HG02571 (cell line): ENCODE measurements at regions not wholly inside any gene's neighbourhood (a gene's known extent, or its start where the extent isn't known, plus 50 kb on each side); places are given as distances from the start of the nearest gene placed in this dataset.

ENCODE experiments used
- ATAC-seq: cut with Tn5 transposase; IDR thresholded peaks from one replicate; pipeline ENCODE4 v1.9.1; 2021; ENCODE audit warnings: mild to moderate bottlenecking, moderate library complexity; ENCODE audit not compliant: unreplicated experiment

DNA sequence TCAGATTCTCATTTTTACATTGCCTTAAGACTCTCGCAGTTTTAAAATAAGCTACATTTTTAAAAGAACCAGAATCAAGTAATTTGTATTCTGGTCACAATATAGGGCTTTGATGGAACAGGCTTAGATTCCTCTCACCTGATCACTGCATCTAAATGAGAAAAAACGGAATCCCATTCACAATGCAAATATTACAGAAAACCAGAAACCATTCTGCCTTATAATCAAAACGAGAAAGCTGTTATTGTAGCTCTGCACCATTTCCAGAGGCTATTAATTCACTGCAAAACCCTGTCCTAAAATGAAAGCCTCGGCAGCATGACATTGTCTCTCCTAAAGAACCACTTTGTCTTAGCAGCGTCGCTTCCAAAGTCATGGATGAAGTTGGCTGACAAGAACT lies 116.1 kb upstream of the ZNF366 start:
- ATAC-seq, result no peak

DNA sequence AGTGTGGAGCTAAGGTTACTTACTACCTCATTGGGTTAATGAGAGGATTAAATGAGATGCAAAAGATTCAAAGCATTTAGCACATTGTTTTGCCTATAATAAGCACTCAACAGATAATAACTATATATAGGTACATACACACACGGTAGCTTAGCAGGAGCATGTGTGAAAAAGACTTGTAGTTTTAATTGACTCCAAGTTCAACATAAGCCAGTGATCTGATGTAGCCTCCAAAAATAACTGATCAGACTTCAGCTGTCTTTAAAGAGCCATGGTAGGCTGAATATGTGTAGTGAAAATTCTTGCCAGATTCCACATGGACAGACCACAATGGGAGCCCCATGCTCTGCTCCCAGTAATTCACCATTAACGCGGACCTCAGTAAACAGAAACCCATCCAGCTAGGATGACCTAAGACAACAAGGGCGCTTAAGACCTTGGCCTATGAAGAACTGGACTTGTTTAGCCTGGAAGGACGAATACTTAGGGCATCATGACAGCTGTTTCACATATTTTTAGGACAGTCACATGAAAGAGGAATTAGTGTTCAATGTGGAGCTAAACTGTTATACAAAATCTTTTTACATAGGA lies 115.1 kb upstream of the ZNF366 start:
- ATAC-seq, result no peak

- no peak for ATAC-seq
Measured at GRCh38 chr5:72621576-72621975, 114.4 kb upstream of the ZNF366 start.

DNA sequence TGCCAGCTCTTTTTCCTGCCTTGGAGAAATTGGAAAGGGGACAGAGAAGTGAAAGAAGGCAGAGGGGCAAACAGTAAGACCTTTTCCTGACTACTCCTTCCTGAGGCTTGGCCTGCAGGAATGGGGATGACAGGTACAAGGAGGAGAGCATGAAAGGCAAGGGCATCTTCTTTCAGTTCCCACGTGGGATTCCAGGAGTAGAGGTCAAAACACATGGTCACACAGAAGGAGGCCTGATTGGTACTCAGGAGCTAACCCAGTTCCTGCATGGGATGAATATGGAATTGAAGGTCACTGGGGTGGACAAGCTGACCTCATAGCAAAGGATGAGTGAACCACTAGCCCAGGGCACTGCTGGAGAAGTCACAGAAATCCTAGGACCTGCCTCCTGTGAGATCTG lies 112.5 kb upstream of the ZNF366 start:
- ATAC-seq, result no peak

DNA sequence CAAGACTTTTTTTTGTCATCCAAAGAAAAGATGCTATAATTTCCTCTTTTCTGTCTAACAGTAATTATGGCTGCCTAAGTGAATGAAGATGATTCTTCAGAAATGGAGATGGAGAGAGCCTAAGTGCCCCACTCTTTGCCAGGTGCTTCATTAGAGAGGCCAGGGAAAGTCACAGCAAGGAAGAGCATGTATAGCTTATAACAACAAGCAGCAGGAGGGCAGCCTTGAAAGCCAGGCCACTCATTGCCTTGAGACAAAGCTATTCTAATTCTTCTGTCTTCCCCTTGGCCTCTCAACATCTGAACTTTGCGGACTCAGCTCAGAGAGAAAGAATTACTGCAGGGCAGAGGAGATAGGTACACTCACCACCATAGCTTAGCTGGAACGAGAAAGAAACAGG lies 112.0 kb upstream of the ZNF366 start:
- ATAC-seq, result no peak

- no peak for ATAC-seq
Measured at GRCh38 chr5:72618708-72619107, 111.5 kb upstream of the ZNF366 start.

GRCh38 chr5:72615061-72615460 lies 107.9 kb upstream of the ZNF366 start:
- ATAC-seq, result no peak

- no peak for ATAC-seq
Measured at GRCh38 chr5:72613515-72613914, 106.3 kb upstream of the ZNF366 start.

DNA sequence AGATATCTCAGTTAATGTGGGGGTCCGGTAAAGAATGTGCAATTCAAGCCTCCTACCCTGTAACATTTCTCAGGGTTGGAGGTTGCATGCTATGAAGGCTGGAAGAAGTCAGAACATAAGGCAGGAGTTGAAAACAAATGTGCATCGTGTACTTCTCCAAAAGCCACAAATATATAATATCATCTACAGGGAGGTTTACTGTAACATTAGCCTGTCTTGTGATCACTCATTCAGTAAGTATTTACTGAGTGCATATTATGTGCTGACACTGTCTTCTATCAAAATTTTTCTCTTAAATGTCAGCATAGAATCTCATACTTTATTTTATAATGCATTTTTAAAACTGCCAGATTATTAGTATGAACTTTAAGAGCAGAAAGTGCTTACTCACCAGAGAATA lies 105.6 kb upstream of the ZNF366 start:
- ATAC-seq, result no peak

DNA sequence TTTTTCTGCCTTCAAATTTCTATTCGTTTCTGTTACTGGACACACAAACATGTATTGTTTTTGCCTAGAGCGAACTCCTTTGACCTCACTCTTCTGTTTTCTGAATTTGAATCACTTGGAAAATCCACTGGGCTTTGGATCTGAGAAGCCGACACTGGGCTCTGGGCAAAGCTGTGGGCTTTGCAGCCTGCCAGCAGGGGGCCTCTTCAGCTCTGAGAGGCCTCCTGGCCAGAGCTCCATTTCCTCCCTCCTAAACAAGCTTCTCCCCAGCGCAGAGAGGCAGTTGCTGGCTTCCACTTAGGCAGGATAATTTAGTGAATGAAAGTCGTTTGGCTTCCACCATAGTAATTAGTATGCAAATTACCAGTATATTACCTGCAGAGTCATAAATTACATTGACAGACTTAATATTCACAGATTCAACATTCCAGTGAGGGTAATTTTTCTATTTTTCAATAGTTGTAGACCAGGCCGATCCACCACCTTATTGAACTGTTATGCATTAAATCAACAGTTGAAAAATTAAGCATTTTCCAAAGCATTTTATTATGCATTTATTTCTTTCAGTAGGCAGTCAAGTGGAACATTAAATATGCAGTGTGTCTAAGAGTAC lies 104.0 kb upstream of the ZNF366 start:
- peak; percentile 62 for ATAC-seq

DNA sequence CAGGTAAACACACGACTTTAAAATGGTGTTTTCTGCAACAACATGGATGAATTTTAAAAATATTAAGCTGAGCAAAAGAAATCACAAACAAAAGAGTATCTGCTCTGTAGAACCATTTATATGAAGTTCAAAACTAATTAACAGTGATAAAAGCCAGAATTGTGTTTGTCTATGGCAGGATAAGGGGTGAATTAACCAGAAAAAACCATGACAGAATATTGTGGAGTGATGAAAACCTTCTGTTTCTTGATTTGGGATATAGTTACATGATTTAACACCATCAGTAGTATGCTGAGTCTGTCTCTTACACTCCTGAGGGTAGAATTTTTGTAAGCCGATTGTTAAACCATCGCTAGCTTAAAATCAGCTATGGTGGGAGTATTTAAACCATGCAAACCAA lies 101.7 kb upstream of the ZNF366 start:
- ATAC-seq, result no peak

DNA sequence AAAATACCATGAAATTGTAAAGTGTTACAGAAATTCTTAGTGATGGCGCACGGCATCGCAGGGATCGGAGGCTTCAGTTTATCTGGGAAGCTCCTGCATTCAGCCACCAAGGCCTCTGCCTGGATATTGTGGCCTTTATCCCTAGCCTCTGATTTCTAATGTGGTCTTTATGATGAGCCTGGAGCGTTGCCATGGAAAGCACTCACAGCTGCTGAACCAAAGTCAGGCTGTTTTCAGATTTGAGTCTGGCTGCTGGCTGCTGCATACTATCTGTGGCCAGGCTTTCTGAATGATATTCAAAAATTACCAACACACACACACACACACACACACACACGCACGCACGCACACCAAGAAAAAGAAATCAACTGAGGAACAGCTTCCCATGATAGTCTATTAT lies 101.1 kb upstream of the ZNF366 start:
- no peak for ATAC-seq

DNA sequence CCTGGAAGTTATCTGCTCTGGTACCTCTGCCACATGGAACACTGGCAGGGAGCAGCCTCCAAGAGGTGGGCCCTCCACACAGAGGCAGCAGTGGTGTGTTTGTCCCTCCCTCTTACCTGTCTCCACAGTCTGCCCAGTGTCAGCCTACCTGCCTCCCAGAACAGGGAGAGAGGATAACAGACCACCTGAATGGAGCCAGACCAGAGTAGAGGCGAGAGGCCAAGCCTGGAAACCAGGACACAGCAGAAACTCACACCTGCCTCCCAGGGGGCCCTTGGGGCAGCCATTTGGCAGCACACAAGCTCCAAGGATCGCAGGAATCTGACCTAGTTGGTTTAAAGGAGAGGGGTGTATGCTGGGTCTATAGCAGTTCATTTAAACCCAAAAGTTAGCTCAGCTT lies 100.2 kb upstream of the ZNF366 start:
- no peak for ATAC-seq

DNA sequence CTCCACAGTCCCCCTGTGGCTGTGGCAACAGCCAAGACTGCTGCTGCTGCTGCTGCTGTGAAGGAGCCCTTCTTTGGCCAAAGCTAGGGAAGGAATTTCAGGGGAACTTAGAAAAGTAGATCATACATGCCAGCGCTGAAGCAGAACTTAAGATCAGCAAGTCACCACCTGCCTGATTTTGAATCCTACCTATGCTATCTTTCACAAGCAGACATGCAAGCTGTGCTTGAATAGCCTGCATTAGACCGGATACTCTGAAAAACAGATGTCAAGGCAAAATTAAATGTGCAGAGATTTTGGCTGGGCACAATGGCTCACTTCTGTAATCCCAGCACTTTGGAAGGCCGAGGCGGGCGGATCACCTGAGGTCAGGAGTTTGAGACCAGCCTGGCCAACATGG lies 99.3 kb upstream of the ZNF366 start:
- no peak for ATAC-seq

- ATAC-seq, result no peak
Measured at GRCh38 chr5:72605632-72606031, 98.4 kb upstream of the ZNF366 start.

DNA sequence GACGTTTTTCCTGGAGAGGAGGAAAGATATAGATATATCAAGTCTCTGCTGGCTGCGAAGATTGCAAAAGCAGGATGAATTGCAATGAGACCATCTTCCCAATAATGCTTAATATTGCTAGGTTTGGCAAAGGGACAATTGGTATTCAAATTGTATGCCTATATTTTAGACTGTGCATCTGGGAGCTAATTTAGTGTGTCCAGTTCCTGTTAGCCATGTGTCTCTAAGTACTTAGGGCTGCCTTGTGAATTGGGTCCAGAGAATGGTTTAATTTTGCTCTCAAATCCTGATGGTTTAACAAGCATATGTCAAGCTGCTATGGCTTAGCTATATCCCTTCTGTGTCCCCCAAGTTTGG lies 97.6 kb upstream of the ZNF366 start:
- no peak for ATAC-seq

- ATAC-seq, result no peak
Measured at GRCh38 chr5:72604111-72604797, 97.0 kb upstream of the ZNF366 start.

DNA sequence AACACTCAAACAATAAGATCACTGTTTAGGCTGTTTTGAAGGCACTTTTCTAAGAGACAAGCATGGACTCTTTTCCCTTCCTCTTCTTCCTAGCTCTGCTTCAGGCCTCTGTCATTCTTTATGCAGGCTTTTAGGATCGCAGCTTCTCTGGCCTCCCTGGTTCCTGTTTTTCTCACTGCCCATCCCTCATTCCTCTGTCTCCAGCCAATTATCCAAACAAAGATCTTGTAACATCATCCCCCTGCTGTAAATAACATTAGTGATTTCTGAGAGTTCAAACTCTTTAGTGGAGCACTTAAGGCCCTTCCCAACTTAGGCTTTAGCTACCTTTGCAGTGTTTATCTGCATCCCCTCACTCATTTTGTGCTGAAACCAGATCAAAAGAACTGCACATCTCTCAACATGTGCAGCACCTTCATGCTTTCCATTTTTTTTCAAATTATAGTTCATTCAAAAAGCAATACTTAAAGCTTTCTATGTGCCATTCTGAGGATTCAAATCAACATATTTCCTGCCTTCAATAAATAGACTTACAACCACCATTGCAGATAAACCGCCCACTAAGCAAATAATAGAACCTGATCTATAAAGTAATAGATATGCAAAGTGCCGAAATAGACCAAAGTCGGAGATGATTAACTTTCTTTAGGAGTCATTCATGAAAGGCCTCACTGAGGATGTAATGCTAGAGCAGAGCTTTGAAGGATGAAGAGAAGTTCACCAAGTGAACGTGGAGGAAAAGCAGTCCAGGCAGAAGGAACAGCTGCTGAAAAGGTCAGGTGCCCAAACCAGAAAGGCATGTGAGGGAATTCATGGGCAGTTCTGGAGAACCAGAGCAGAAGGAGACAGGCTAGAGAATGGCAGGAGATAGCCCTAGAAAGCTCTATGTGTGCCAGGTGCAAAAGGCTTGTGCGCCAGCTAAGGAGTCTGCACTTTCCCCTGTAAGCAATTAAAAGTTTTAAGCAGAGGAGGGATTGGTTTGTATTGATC lies 95.8 kb upstream of the ZNF366 start:
- ATAC-seq, result no peak

- no peak for ATAC-seq
Measured at GRCh38 chr5:72601861-72602260, 94.7 kb upstream of the ZNF366 start.

- ATAC-seq, result no peak
Measured at GRCh38 chr5:72600391-72600981, 93.3 kb upstream of the ZNF366 start.
